Brain microvascular endothelial cell (primary cell): ENCODE measurements at regions not wholly inside any gene's neighbourhood (a gene's known extent, or its start where the extent isn't known, plus 50 kb on each side); places are given as distances from the start of the nearest gene placed in this dataset.
A peak's percentile ranks its signal among the peaks of the same experiment; 100 is the strongest.

Experiments
- DNase-seq: peaks from one replicate; pipeline ENCODE4 v3.0.0-alpha.2; 2020
- H3K27ac ChIP-seq: fragments of 250-450 bp; sonication (Bioruptor Pico); 2 replicates; pipeline ENCODE4 v1.5.1; 2020; ENCODE audit warnings: mild to moderate bottlenecking, moderate library complexity
- H3K27me3 ChIP-seq: fragments of 250-450 bp; sonication (Bioruptor Pico); replicated peaks from 2 replicates; pipeline ENCODE4 v1.5.1; 2020; ENCODE audit warnings: mild to moderate bottlenecking
- H3K36me3 ChIP-seq: fragments of 250-450 bp; sonication (Bioruptor Pico); replicated peaks from 2 replicates; pipeline ENCODE4 v1.5.1; 2020; ENCODE audit warnings: mild to moderate bottlenecking
- H3K4me3 ChIP-seq: 2 replicates; pipeline ENCODE4 v1.5.1; 2011; ENCODE audit warnings: low read depth, mild to moderate bottlenecking, control low read depth, low read length, moderate library complexity
- CTCF ChIP-seq: IDR thresholded peaks from 2 replicates; pipeline ENCODE4 v1.5.1; 2011; ENCODE audit warnings: low read depth, mild to moderate bottlenecking, moderate library complexity, low read length, control low read depth, inconsistent platforms; ENCODE audit errors: missing control alignments
- in situ Hi-C: cut with HindIII; loops from 2 replicates; pipeline ENCODE4 v1.10.0; 2017; ENCODE audit warnings: low sequenced_read_pairs, low pct_ligation_motif_present

DNA sequence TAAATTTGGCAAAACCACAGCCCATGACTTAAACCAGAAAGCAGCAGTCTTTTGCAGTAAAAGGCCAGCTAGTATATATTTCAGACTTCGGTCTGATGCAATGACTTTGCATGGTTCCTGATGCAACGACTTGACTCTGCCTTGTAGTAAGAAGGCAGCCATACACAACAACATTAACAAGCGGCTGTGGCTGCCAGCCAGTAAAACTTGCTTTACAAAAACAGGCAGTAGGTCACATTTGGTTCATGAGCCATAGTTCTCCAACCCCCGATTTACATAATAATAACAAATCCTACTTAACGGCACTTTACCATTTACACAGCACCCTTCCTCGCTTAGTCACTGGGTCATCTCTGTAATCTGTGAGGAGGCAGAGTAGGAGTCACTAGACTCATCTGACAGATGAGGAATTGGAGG lies 410.3 kb downstream of the LRATD1 start:
- H3K27me3 ChIP-seq, result no peaks in the 10 kb centered on the region
- H3K4me3 ChIP-seq, result no peak overlapping the region
- H3K27ac ChIP-seq, result no peak overlapping the region
- no peak for TF ChIP-seq CTCF
- no peaks in the 10 kb centered on the region for H3K36me3 ChIP-seq
- peak; percentile 9 for DNase-seq
- in situ Hi-C loops, result no loop called here

DNA sequence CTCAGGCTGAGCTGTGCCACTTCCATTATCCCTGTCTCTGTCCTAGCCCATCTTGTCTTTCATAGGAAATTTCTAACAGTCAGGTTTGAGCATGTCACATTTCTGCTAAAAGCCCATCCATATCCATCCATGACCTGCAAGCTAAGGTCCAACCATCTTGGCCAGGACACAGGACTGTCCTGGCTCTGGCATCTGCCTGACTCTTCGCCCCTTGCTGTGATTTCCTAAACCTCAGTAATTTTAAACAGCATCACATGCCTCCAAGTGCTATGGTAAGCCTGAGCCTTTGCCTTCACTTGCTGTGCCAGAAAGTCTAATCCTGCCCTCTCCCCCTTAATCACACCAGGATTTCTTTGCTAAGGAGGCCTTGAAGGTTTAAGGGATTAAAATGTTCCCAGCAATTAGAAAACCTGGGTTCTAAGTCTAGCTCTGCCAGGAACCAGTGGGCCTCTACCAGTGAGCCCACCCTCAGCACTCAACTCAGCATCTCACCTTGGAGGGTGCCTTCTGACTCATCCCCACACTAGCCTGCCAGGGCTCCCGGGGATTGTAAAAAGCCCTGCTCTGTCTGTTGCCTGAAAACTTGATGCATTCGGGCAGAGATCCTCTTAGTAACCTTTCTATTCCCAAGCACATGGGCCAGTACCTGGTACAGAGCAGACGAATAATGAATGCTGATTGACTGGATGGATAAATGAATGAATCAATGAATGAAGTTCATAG lies 411.0 kb downstream of the LRATD1 start:
- Histone ChIP-seq H3K27ac (no peak overlapping the region), H3K27me3 (no peaks in the 10 kb centered on the region), H3K36me3 (no peaks in the 10 kb centered on the region), H3K4me3 (no peak overlapping the region)
- in situ Hi-C loops, result no loop called here
- TF ChIP-seq CTCF, result no peak
- no peak for DNase-seq

- no peaks in the 10 kb centered on the region for H3K36me3 ChIP-seq
- H3K4me3 ChIP-seq, result no peak overlapping the region
- H3K27me3 ChIP-seq, result no peaks in the 10 kb centered on the region
- DNase-seq, result no peak
- no peak overlapping the region for H3K27ac ChIP-seq
- in situ Hi-C loops, result no loop called here
- TF ChIP-seq CTCF, result no peak
Observed at GRCh38 chr2:15045054-15045453, 412.5 kb downstream of the LRATD1 start.

GRCh38 chr2:15047184-15047583 lies 414.7 kb downstream of the LRATD1 start:
- H3K27me3 ChIP-seq, result no peaks in the 10 kb centered on the region
- no peak for DNase-seq
- no peak overlapping the region for H3K4me3 ChIP-seq
- in situ Hi-C loops, result no loop called here
- no peak for TF ChIP-seq CTCF
- no peaks in the 10 kb centered on the region for H3K36me3 ChIP-seq
- H3K27ac ChIP-seq, result no peak overlapping the region

DNA sequence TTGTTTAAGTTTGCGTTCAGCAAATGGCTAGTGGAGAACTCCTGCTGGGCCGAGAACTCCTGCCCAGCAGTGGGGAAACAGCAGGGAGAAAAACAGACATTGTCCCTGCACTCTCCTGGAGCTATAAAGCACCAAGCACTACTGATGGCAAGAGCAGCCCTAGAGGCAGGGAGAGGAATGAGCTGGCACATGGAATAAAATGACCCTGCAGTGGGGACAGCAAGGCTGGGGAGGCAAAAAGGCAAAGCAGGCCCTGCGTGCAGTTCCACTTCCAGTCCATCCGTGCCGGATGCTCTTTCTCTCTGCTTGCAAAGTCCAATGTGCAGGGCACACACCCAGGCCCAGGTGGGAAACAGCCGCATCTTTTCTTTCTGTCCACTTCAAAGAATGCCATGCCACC lies 415.5 kb downstream of the LRATD1 start:
- Histone ChIP-seq H3K4me3 (no peak overlapping the region), H3K36me3 (no peaks in the 10 kb centered on the region), H3K27me3 (no peaks in the 10 kb centered on the region), H3K27ac (no peak overlapping the region)
- peak; percentile 3 for TF ChIP-seq CTCF
- in situ Hi-C loops, result no loop called here
- DNase-seq, result no peak
